K562 (cell line): ENCODE measurements at regions not wholly inside any gene's neighbourhood (a gene's known extent, or its start where the extent isn't known, plus 50 kb on each side); places are given as distances from the start of the nearest gene placed in this dataset.

Experiments used
- TF ChIP-seq, protein P1 (sequence below), 2 experiments: fragments of 450-650 bp in 1 of 2; sonication (generic) in 1 of 2; formaldehyde crosslinking in 1 of 2; IDR thresholded peaks; 2 replicates each; pipeline versions ENCODE4 v1.7.1 to v1.9.0; 2016 to 2022; ENCODE audit warnings: inconsistent platforms in 1 of 2, mild to moderate bottlenecking in 1 of 2, missing genetic modification reagents in 1 of 2

DNA sequence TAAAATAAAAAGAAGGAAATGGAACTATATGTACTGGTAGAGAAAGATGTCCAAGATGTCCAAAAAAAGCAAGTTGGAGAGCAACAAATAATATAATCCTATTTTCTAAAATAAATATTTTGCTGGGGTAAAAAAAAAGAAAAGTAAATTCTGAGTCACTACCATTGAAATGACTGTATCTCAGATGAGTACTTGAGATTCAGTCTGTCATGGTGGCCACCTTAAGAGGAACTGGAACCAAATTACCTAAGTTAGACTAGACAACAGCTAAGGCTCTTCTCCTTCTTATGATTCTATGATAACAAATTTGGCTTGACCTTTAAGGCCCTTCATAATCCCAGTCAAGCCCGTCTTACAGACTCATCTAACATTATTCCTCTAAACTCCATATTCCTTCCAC, 270.6 kb upstream of the HES1 start (continued):
- TF ChIP-seq, protein P1, sequence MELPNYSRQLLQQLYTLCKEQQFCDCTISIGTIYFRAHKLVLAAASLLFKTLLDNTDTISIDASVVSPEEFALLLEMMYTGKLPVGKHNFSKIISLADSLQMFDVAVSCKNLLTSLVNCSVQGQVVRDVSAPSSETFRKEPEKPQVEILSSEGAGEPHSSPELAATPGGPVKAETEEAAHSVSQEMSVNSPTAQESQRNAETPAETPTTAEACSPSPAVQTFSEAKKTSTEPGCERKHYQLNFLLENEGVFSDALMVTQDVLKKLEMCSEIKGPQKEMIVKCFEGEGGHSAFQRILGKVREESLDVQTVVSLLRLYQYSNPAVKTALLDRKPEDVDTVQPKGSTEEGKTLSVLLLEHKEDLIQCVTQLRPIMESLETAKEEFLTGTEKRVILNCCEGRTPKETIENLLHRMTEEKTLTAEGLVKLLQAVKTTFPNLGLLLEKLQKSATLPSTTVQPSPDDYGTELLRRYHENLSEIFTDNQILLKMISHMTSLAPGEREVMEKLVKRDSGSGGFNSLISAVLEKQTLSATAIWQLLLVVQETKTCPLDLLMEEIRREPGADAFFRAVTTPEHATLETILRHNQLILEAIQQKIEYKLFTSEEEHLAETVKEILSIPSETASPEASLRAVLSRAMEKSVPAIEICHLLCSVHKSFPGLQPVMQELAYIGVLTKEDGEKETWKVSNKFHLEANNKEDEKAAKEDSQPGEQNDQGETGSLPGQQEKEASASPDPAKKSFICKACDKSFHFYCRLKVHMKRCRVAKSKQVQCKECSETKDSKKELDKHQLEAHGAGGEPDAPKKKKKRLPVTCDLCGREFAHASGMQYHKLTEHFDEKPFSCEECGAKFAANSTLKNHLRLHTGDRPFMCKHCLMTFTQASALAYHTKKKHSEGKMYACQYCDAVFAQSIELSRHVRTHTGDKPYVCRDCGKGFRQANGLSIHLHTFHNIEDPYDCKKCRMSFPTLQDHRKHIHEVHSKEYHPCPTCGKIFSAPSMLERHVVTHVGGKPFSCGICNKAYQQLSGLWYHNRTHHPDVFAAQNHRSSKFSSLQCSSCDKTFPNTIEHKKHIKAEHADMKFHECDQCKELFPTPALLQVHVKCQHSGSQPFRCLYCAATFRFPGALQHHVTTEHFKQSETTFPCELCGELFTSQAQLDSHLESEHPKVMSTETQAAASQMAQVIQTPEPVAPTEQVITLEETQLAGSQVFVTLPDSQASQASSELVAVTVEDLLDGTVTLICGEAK (IDR thresholded peaks at IDR 0.05), result no peak
- TF ChIP-seq, protein P1 (CRISPR knock-in tag; IDR thresholded peaks at IDR 0.05), result no peak
